ENCODE measurements at regions not wholly inside any gene's neighbourhood (a gene's known extent, or its start where the extent isn't known, plus 50 kb on each side); places are given as distances from the start of the nearest gene placed in this dataset.

- TF ChIP-seq ZMIZ1 (IDR thresholded peaks at IDR 0.05; ENCODE audit: low read depth in 2 of 2, low read length in 2 of 2) (no peak), GTF2E2 (tag; IDR thresholded peaks at IDR 0.05) (no peak), SNRNP70 (optimal IDR thresholded peaks at IDR 0.05; ENCODE audit: low read depth, low read length) (no peak)
Observed at GRCh38 chr10:3976171-3976570, 191.2 kb upstream of the KLF6 start (continued).

- ChIA-PET CTCF (ENCODE audit: low intra/inter-chr PET ratio) (no interaction called here), POLR2A (interaction anchor here (0.7 to 1.6 kb wide), 2 partner anchors 164 to 189 kb away, joined by 4 to 6 read pairs; partner anchors contain the start of gene KLF6)
- Histone ChIP-seq H3K36me3 (ENCODE audit: control insufficient read depth, insufficient read depth, low read length) (no peaks in the 10 kb centered on the region), H3K9ac (ENCODE audit: insufficient read depth in 1 of 2, low read depth in 2 of 2, low read length in 2 of 2) (no peak overlapping the region), H3K9me1 (ENCODE audit: control insufficient read depth, insufficient read depth, low read length) (no peaks in the 10 kb centered on the region), H3K27me3 (ENCODE audit: control insufficient read depth in 2 of 2, insufficient read depth in 2 of 2, low read length in 2 of 2) (peaks cover 0 to 10% of the 10 kb centered on the region in 2 experiments; a peak in 2 of 5 replicates), H3K4me3 (no peak overlapping the region), H3K4me2 (ENCODE audit: insufficient read depth, low read length) (no peak overlapping the region), H3K79me2 (ENCODE audit: control insufficient read depth, insufficient read depth, low read length) (no peaks in the 10 kb centered on the region), H3K9me3 (replicated peaks; ENCODE audit: control insufficient read depth, insufficient read depth, low read depth, low read length) (no peaks in the 10 kb centered on the region), H3K4me1 (replicated peaks in 1 of 2; ENCODE audit: control insufficient read depth in 2 of 2, insufficient read depth in 2 of 2, low read length in 2 of 2) (no peaks in the 10 kb centered on the region; a peak in 1 of 5 replicates), H4K20me1 (replicated peaks; ENCODE audit: control insufficient read depth, insufficient read depth, low read length) (no peaks in the 10 kb centered on the region), H2AFZ (ENCODE audit: low read depth, low read length) (no peak overlapping the region), H3K27ac (ENCODE audit: extremely low read depth, low read depth, low read length) (no peak overlapping the region)
- FAIRE-seq (no peak), ATAC-seq (no peak), DNase-seq (ENCODE audit: extremely low read depth in 1 of 4, low spot score in 3 of 4) (no peak)
- in situ Hi-C loops (cut with MboI) = no loop called here
- intact Hi-C loops (cut with micrococcal nuclease) = no loop called here
- 32% methylated on average over 7 of the region's 9 CpGs for WGBS (ENCODE audit: insufficient coverage, low coverage, missing lambda C conversion rate)
- BruUV-seq (replicated peaks) = no TSS peak
- TF ChIP-seq ZNF699 (CRISPR knock-in tag; IDR thresholded peaks at IDR 0.05; ENCODE audit: insufficient replicate concordance) (no peak), ZBED1 (IDR thresholded peaks at IDR 0.05) (no peak), RAD21 (CRISPR knock-in tag; conservative IDR thresholded peaks at IDR 0.05 in 1 of 2, IDR thresholded peaks at IDR 0.05 in 1 of 2) (no peak), MAFG (tag; conservative IDR thresholded peaks at IDR 0.05) (no peak), BRCA1 (IDR thresholded peaks at IDR 0.05) (no peak), BRCA1 (CRISPR knock-in tag; IDR thresholded peaks at IDR 0.05) (no peak), ZNF143 (CRISPR knock-in tag; IDR thresholded peaks at IDR 0.05) (no peak), STAG1 (CRISPR knock-in tag; IDR thresholded peaks at IDR 0.05; ENCODE audit: borderline replicate concordance) (no peak), MAZ (CRISPR knock-in tag; conservative IDR thresholded peaks at IDR 0.05 in 1 of 2, IDR thresholded peaks at IDR 0.05 in 1 of 2) (no peak)
Observed at GRCh38 chr10:3975016-3975415, 190.0 kb upstream of the KLF6 start.

Measured in K562 (cell line).